ENCODE measurements at regions not wholly inside any gene's neighbourhood (a gene's known extent, or its start where the extent isn't known, plus 50 kb on each side); places are given as distances from the start of the nearest gene placed in this dataset.

GRCh38 chr6:15818491-15818890, 155.7 kb upstream of the DTNBP1 start:
- H2AFZ ChIP-seq (ENCODE audit: low read length): no peak overlapping the region
- H3K27me3 Mint-ChIP-seq (ENCODE audit: low read depth): peaks cover 6% of the 10 kb centered on the region
- no peak overlapping the region for H2BK12ac ChIP-seq (ENCODE audit: insufficient read length, low read depth, low read length)
- no peak overlapping the region for H3K4me2 ChIP-seq (ENCODE audit: insufficient read depth, insufficient read length, low read length)
- H3K27ac Mint-ChIP-seq: no peak overlapping the region
- H3K9ac ChIP-seq (ENCODE audit: extremely low read depth, insufficient read length, low read length): no peak overlapping the region
- H3K14ac ChIP-seq (ENCODE audit: insufficient read depth, low read length): no peak overlapping the region
- H4K91ac ChIP-seq (ENCODE audit: insufficient read length, low read depth, low read length): no peak overlapping the region
- H3K27me3 ChIP-seq (ENCODE audit: insufficient read depth, low read length): no peaks in the 10 kb centered on the region
- H3K27ac ChIP-seq (ENCODE audit: insufficient read length, low read depth, low read length): no peak overlapping the region
- no peaks in the 10 kb centered on the region for H3K79me2 ChIP-seq (ENCODE audit: insufficient read depth, low read length)
- H2BK15ac ChIP-seq (ENCODE audit: low read depth, low read length): no peak overlapping the region
- no peak for TF ChIP-seq CTCF (conservative IDR thresholded peaks at IDR 0.05)
- no peaks in the 10 kb centered on the region for H3K9me3 ChIP-seq (ENCODE audit: control insufficient read depth, low read depth, low read length)
- H3K36me3 Mint-ChIP-seq (ENCODE audit: insufficient read depth in 1 of 3, low read depth in 3 of 3): no peaks in the 10 kb centered on the region
- H3K4ac ChIP-seq (ENCODE audit: low read depth, low read length): no peak overlapping the region
- H3K79me1 ChIP-seq (ENCODE audit: insufficient read depth, low read depth, low read length, poor library complexity, severe bottlenecking): no peaks in the 10 kb centered on the region
- H3K4me3 Mint-ChIP-seq: no peak overlapping the region
- no peak overlapping the region for H2AK5ac ChIP-seq (ENCODE audit: insufficient read length, low read length)
- H3K4me1 Mint-ChIP-seq: peaks cover 0 to 15% of the 10 kb centered on the region in 2 experiments; a peak in 3 of 4 replicates
- H4K8ac ChIP-seq (replicated peaks; ENCODE audit: insufficient read length, low read depth, low read length): no peak overlapping the region
- H3K9me3 Mint-ChIP-seq: no peaks in the 10 kb centered on the region; a peak in 1 of 5 replicates
- no CpG with 5 or more reads among the region's 2 CpGs for WGBS (ENCODE audit: extremely low coverage, insufficient read length, low lambda C conversion rate)
- no peaks in the 10 kb centered on the region for H3K23me2 ChIP-seq (ENCODE audit: insufficient read length, low read depth, low read length, poor library complexity, severe bottlenecking)
- H3K18ac ChIP-seq (ENCODE audit: insufficient read length, low read depth, low read length): no peak overlapping the region
- H3K23ac ChIP-seq (ENCODE audit: insufficient read length, low read depth, low read length): no peak overlapping the region
- H2BK120ac ChIP-seq (ENCODE audit: low read depth, low read length, poor library complexity, severe bottlenecking): no peak overlapping the region
- H2BK20ac ChIP-seq (ENCODE audit: low read depth, low read length, poor library complexity, severe bottlenecking): no peak overlapping the region
- H2BK5ac ChIP-seq (ENCODE audit: insufficient read length, low read length): no peak overlapping the region
- no peak for DNase-seq
- H3T11ph ChIP-seq (ENCODE audit: low read length): no peak overlapping the region
- H4K20me1 ChIP-seq (ENCODE audit: control insufficient read depth, insufficient read depth, insufficient read length): no peaks in the 10 kb centered on the region
- H3K56ac ChIP-seq (ENCODE audit: insufficient read length, low read depth, low read length): no peak overlapping the region
- H3K4me1 ChIP-seq (ENCODE audit: insufficient read depth, low read length): no peaks in the 10 kb centered on the region
- no peak overlapping the region for H4K5ac ChIP-seq (ENCODE audit: insufficient read length, low read depth, low read length)
